ENCODE measurements at regions not wholly inside any gene's neighbourhood (a gene's known extent, or its start where the extent isn't known, plus 50 kb on each side); places are given as distances from the start of the nearest gene placed in this dataset.

- no peak for TF ChIP-seq ZNF839 (CRISPR knock-in tag; IDR thresholded peaks at IDR 0.05; ENCODE audit: borderline replicate concordance)
- no peak for TF ChIP-seq ZNF704 (CRISPR knock-in tag; IDR thresholded peaks at IDR 0.05; ENCODE audit: borderline replicate concordance)
- no peak for TF ChIP-seq ZNF773 (CRISPR knock-in tag; IDR thresholded peaks at IDR 0.05; ENCODE audit: borderline replicate concordance)
- TF ChIP-seq ZNF354B (CRISPR knock-in tag; IDR thresholded peaks at IDR 0.05), result no peak
- no peak for TF ChIP-seq ZBTB38 (CRISPR knock-in tag; IDR thresholded peaks at IDR 0.05)
- TF ChIP-seq CENPX (CRISPR knock-in tag; IDR thresholded peaks at IDR 0.05), result no peak
- no peak for TF ChIP-seq HHEX (CRISPR knock-in tag; IDR thresholded peaks at IDR 0.05)
- no peak for TF ChIP-seq ELK4 (CRISPR knock-in tag; IDR thresholded peaks at IDR 0.05; ENCODE audit: borderline replicate concordance)
- no peak for TF ChIP-seq POLR2A (IDR thresholded peaks at IDR 0.05; ENCODE audit: insufficient read depth in 1 of 2, low read depth in 2 of 2, low read length in 2 of 2)
- no peak for TF ChIP-seq ZBTB49 (CRISPR knock-in tag; IDR thresholded peaks at IDR 0.05; ENCODE audit: borderline replicate concordance)
- no peak for TF ChIP-seq ZNF619 (CRISPR knock-in tag; IDR thresholded peaks at IDR 0.05)
- TF ChIP-seq HDAC6 (IDR thresholded peaks at IDR 0.05; ENCODE audit: low read depth, low read length), result no peak
- no peak for TF ChIP-seq REL (CRISPR knock-in tag; conservative IDR thresholded peaks at IDR 0.05)
- no peak for TF ChIP-seq AGO1 (IDR thresholded peaks at IDR 0.05; ENCODE audit: low read depth, low read length, poor library complexity, severe bottlenecking)
- TF ChIP-seq ZNF264 (CRISPR knock-in tag; IDR thresholded peaks at IDR 0.05), result peak; percentile 31; the same call in 1 of the 2 replicates
- TF ChIP-seq MXD4 (CRISPR knock-in tag; IDR thresholded peaks at IDR 0.05), result no peak
- no peak for TF ChIP-seq ATF6 (CRISPR knock-in tag; conservative IDR thresholded peaks at IDR 0.05)
- no peak for TF ChIP-seq PHF5A (CRISPR knock-in tag; IDR thresholded peaks at IDR 0.05; ENCODE audit: low read depth, unreplicated experiment)
- no peak for TF ChIP-seq MTF2 (CRISPR knock-in tag; IDR thresholded peaks at IDR 0.05; ENCODE audit: borderline replicate concordance)
- peak; percentile 57 for TF ChIP-seq HOMEZ (CRISPR knock-in tag; IDR thresholded peaks at IDR 0.05; ENCODE audit: low read depth)
- no peak for TF ChIP-seq PAWR (CRISPR knock-in tag; IDR thresholded peaks at IDR 0.05; ENCODE audit: borderline replicate concordance)
- no peak for TF ChIP-seq CREB1 (IDR thresholded peaks at IDR 0.05)
- TF ChIP-seq CREB1 (CRISPR knock-in tag; IDR thresholded peaks at IDR 0.05), result no peak
Measured at GRCh38 chr2:203814661-203815540, 52.7 kb upstream of the CTLA4 start (continued).

All from HepG2 (cell line).